Liver (tissue), 8 donors: ENCODE measurements at regions not wholly inside any gene's neighbourhood (a gene's known extent, or its start where the extent isn't known, plus 50 kb on each side); places are given as distances from the start of the nearest gene placed in this dataset.
A peak's percentile ranks its signal among the peaks of the same experiment; 100 is the strongest.

Experiments
- DNase-seq: peaks from one replicate; pipeline ENCODE4 v3.0.0-alpha.2; 2017; ENCODE audit warnings: low spot score
- H3K27ac ChIP-seq, 2 donors: one replicate each; pipeline ENCODE4 v1.7.0; 2013; ENCODE audit warnings: inconsistent platforms in 2 of 2, low read length in 2 of 2, control low read depth in 1 of 2, low read depth in 1 of 2, mild to moderate bottlenecking in 1 of 2
- H3K27me3 ChIP-seq, 4 donors: one replicate each; pipeline versions ENCODE4 v1.6.1 to v1.7.0; 2013; ENCODE audit warnings: low read length in 3 of 4, inconsistent platforms in 1 of 4, mild to moderate bottlenecking in 1 of 4, moderate library complexity in 1 of 4; ENCODE audit not compliant: control insufficient read depth in 4 of 4, insufficient read depth in 4 of 4
- H3K36me3 ChIP-seq, 4 donors: one replicate each; pipeline versions ENCODE4 v1.6.1 to v1.7.0; 2013; ENCODE audit warnings: low read length in 3 of 4, mild to moderate bottlenecking in 3 of 4, low read depth in 1 of 4, moderate library complexity in 1 of 4; ENCODE audit not compliant: control insufficient read depth in 4 of 4, insufficient read depth in 3 of 4
- H3K4me1 ChIP-seq, 4 donors: one replicate each; pipeline versions ENCODE4 v1.6.1 to v1.7.0; 2013; ENCODE audit warnings: low read length in 3 of 4, mild to moderate bottlenecking in 3 of 4, moderate library complexity in 1 of 4; ENCODE audit not compliant: control insufficient read depth in 4 of 4, insufficient read depth in 4 of 4
- H3K4me3 ChIP-seq, 3 donors: one replicate each; pipeline versions ENCODE4 v1.6.1 to v1.7.0; 2013; ENCODE audit warnings: low read length in 3 of 3, control low read depth in 1 of 3, low read depth in 1 of 3, mild to moderate bottlenecking in 1 of 3
- H3K9ac ChIP-seq, 2 donors: one replicate each; pipeline ENCODE4 v1.7.0; 2013; ENCODE audit warnings: low read length in 2 of 2, mild to moderate bottlenecking in 2 of 2, moderate library complexity in 2 of 2, control low read depth in 1 of 2, low read depth in 1 of 2
- H3K9me3 ChIP-seq, 4 donors: one replicate each; pipeline versions ENCODE4 v1.6.1 to v1.7.0; 2013; ENCODE audit warnings: low read length in 3 of 4; ENCODE audit not compliant: control insufficient read depth in 4 of 4
- FOXA1 ChIP-seq: IDR thresholded peaks from 2 replicates; pipeline ENCODE4 v1.6.1; 2016; ENCODE audit warnings: antibody characterized with exemption
- FOXA2 ChIP-seq: IDR thresholded peaks from 2 replicates; pipeline ENCODE4 v1.6.1; 2016; ENCODE audit warnings: antibody characterized with exemption
- HNF4A ChIP-seq, 2 donors: conservative IDR thresholded peaks; 2 replicates each; pipeline ENCODE4 v1.6.1; 2016; ENCODE audit warnings: antibody characterized with exemption in 2 of 2, mild to moderate bottlenecking in 2 of 2
- HNF4G ChIP-seq: IDR thresholded peaks from 2 replicates; pipeline ENCODE4 v1.6.1; 2016; ENCODE audit warnings: antibody characterized with exemption
- RAD21 ChIP-seq, 2 donors: IDR thresholded peaks; 2 replicates each; pipeline ENCODE4 v1.6.1; 2016; ENCODE audit warnings: antibody characterized with exemption in 2 of 2, mild to moderate bottlenecking in 2 of 2
- RXRA ChIP-seq, 2 donors: IDR thresholded peaks; 2 replicates each; pipeline ENCODE4 v1.6.1; 2017 to 2018; ENCODE audit warnings: antibody characterized with exemption in 2 of 2, mild to moderate bottlenecking in 1 of 2
- SP1 ChIP-seq: IDR thresholded peaks from 2 replicates; pipeline ENCODE4 v1.6.1; 2018; ENCODE audit warnings: antibody characterized with exemption, mild to moderate bottlenecking
- TAF1 ChIP-seq: conservative IDR thresholded peaks from 2 replicates; pipeline ENCODE4 v1.6.1; 2016; ENCODE audit warnings: antibody characterized with exemption, mild to moderate bottlenecking
- YY1 ChIP-seq: IDR thresholded peaks from 2 replicates; pipeline ENCODE4 v1.6.1; 2016; ENCODE audit warnings: antibody characterized with exemption, mild to moderate bottlenecking
- WGBS: extraction: QIAGEN DNeasy Blood & Tissue Kit; methylation state at CpG from one replicate; pipeline ENCODE4 v1.1.7; 2013; 5-methylcytosine and 5-hydroxymethylcytosine counted together
- TF ChIP-seq, protein P1 (sequence below): IDR thresholded peaks from 2 replicates; pipeline ENCODE4 v1.6.1; 2016; ENCODE audit warnings: antibody characterized with exemption
- TF ChIP-seq, protein P2 (sequence below): IDR thresholded peaks from 2 replicates; pipeline ENCODE4 v1.6.1; 2016; ENCODE audit warnings: antibody characterized with exemption
- TF ChIP-seq, protein P3 (sequence below): fragments of 150-350 bp; IDR thresholded peaks from 2 replicates; pipeline ENCODE4 v1.5.1; 2017; ENCODE audit warnings: improper control_type of control experiment, low read depth, low read length; ENCODE audit not compliant: missing input control
- donor health status: healthy.
- donor health status: healthy.
- donor health status: healthy.
- donor health status: healthy.
- donor health status: healthy.

GRCh38 chr9:23171479-23171878 is 654.6 kb downstream of the ELAVL2 start:
- no peak overlapping the region for H3K4me3 ChIP-seq
- no peaks in the 10 kb centered on the region for H3K27me3 ChIP-seq
- no peak overlapping the region for H3K27ac ChIP-seq
- peaks cover 0 to 3% (median 1%) of the 10 kb centered on the region in 4 donors for H3K4me1 ChIP-seq
- H3K9me3 ChIP-seq: peaks cover 0 to 3% (median under 1%) of the 10 kb centered on the region in 4 donors
- H3K36me3 ChIP-seq: no peaks in the 10 kb centered on the region
- no peak overlapping the region for H3K9ac ChIP-seq
- TF ChIP-seq FOXA2: no peak
- TF ChIP-seq HNF4A (conservative IDR thresholded peaks at IDR 0.05): no peak
- no peak for TF ChIP-seq FOXA1
- no peak for TF ChIP-seq HNF4G
- TF ChIP-seq, protein P1, sequence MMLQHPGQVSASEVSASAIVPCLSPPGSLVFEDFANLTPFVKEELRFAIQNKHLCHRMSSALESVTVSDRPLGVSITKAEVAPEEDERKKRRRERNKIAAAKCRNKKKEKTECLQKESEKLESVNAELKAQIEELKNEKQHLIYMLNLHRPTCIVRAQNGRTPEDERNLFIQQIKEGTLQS: no peak
- TF ChIP-seq, protein P2, sequence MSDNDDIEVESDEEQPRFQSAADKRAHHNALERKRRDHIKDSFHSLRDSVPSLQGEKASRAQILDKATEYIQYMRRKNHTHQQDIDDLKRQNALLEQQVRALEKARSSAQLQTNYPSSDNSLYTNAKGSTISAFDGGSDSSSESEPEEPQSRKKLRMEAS: no peak
- no peak for TF ChIP-seq SP1
- no peak for DNase-seq

DNA sequence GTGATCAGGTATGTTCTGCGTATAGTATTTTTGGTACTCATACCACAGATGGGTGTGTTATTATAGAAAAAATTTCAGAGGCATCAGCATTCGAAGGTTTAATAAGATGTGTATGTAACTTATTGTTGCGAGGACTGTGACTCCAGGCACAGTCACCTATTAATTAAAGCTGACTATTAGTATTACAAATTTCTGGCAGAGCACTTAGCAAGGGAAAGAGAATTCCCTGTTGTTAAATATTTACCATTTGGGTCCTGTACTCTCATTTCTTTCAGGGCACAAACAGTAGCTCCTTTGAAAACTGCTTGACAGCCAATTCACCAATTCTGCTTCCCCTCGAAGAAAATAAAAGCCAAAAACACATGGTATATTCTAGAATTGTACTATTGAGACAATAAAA is 653.8 kb downstream of the ELAVL2 start:
- no peak overlapping the region for H3K4me3 ChIP-seq
- H3K9me3 ChIP-seq: peaks cover 0 to 3% (median under 1%) of the 10 kb centered on the region in 4 donors
- 79% methylated on average over 4 of the region's 4 CpGs for WGBS
- H3K4me1 ChIP-seq: peaks cover 0 to 3% (median 1%) of the 10 kb centered on the region in 4 donors
- DNase-seq: no peak
- H3K9ac ChIP-seq: no peak overlapping the region
- no peak overlapping the region for H3K27ac ChIP-seq
- H3K36me3 ChIP-seq: no peaks in the 10 kb centered on the region
- H3K27me3 ChIP-seq: no peaks in the 10 kb centered on the region
- TF ChIP-seq, protein P2: no peak
- TF ChIP-seq HNF4A (conservative IDR thresholded peaks at IDR 0.05) (no peak), RXRA (IDR thresholded peaks at IDR 0.05) (no peak), YY1 (no peak), TAF1 (no peak), SP1 (no peak), RAD21 (IDR thresholded peaks at IDR 0.05) (no peak)
- TF ChIP-seq, protein P3, sequence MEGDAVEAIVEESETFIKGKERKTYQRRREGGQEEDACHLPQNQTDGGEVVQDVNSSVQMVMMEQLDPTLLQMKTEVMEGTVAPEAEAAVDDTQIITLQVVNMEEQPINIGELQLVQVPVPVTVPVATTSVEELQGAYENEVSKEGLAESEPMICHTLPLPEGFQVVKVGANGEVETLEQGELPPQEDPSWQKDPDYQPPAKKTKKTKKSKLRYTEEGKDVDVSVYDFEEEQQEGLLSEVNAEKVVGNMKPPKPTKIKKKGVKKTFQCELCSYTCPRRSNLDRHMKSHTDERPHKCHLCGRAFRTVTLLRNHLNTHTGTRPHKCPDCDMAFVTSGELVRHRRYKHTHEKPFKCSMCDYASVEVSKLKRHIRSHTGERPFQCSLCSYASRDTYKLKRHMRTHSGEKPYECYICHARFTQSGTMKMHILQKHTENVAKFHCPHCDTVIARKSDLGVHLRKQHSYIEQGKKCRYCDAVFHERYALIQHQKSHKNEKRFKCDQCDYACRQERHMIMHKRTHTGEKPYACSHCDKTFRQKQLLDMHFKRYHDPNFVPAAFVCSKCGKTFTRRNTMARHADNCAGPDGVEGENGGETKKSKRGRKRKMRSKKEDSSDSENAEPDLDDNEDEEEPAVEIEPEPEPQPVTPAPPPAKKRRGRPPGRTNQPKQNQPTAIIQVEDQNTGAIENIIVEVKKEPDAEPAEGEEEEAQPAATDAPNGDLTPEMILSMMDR: no peak
- TF ChIP-seq, protein P1: no peak

DNA sequence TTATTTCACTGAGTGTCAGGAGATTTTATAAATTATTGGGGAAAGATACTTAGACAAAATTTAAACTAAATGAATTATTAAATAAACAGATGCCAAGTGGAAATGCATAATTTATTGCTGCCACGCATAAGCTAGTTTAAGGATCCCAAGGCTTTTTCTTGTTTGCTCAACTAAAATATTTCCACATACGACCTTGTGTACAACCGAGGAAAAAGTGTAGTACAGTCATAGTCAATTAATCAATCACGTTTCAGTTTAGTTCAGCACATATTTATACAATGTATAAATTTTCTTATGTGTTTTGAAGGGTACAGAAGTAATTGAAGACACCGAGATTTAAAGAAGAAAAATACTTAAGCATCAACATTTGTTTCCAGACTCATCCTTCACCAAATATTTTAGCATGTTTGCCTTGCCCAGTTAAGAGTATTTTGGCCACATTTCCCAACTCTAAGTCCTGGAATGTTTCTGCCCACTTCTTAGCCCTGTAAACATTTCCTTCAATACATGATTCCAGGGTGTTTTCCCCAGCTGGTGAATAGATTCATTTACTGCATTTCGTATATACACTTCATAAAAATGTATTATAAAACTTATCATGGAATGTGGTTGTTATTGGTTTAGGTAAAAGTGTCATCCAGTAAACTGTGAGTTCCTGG is 652.9 kb downstream of the ELAVL2 start:
- Histone ChIP-seq H3K27me3 (no peaks in the 10 kb centered on the region), H3K4me3 (no peak overlapping the region), H3K9me3 (peaks cover 0 to 3% (median under 1%) of the 10 kb centered on the region in 4 donors), H3K36me3 (no peaks in the 10 kb centered on the region), H3K27ac (no peak overlapping the region), H3K4me1 (peaks cover 0 to 3% (median 1%) of the 10 kb centered on the region in 4 donors), H3K9ac (no peak overlapping the region)
- no peak for TF ChIP-seq RXRA (IDR thresholded peaks at IDR 0.05)
- TF ChIP-seq HNF4A (conservative IDR thresholded peaks at IDR 0.05): peak in 1 of 2 donors; percentile 2
- 43% methylated on average over 6 of the region's 6 CpGs for WGBS
- DNase-seq: no peak
